ENCODE measurements at regions not wholly inside any gene's neighbourhood (a gene's known extent, or its start where the extent isn't known, plus 50 kb on each side); places are given as distances from the start of the nearest gene placed in this dataset.

GRCh38 chr9:84146893-84147710 lies 166.5 kb downstream of the RMI1 start:
- no peak for DNase-seq
- no peak overlapping the region for H3K4me3 ChIP-seq
- H3K27me3 ChIP-seq: no peaks in the 10 kb centered on the region
- no peaks in the 10 kb centered on the region for H3K36me3 ChIP-seq
- TF ChIP-seq POLR2A (IDR thresholded peaks at IDR 0.05): no peak
- TF ChIP-seq EP300 (IDR thresholded peaks at IDR 0.05): no peak
- TF ChIP-seq CTCF (IDR thresholded peaks at IDR 0.05): no peak
- intact Hi-C loops (cut with DNase I): no loop called here
- H3K9me3 ChIP-seq: no peaks in the 10 kb centered on the region
- 22 to 29% (median 25%) methylated on average over 6 of the region's 6 CpGs for WGBS, 3 donors
- H3K4me1 ChIP-seq (ENCODE audit: insufficient read depth): peaks cover 4% of the 10 kb centered on the region
- H3K27ac ChIP-seq: peak overlapping the region in 1 of 2 donors; percentile 24

- intact Hi-C loops (cut with DNase I): no loop called here
- Histone ChIP-seq H3K27ac (no peak overlapping the region), H3K4me1 (ENCODE audit: insufficient read depth) (peaks cover 4% of the 10 kb centered on the region), H3K9me3 (no peaks in the 10 kb centered on the region), H3K36me3 (no peaks in the 10 kb centered on the region), H3K27me3 (no peaks in the 10 kb centered on the region), H3K4me3 (no peak overlapping the region)
- no peak for TF ChIP-seq CTCF (IDR thresholded peaks at IDR 0.05)
- TF ChIP-seq EP300 (IDR thresholded peaks at IDR 0.05): no peak
- TF ChIP-seq POLR2A (IDR thresholded peaks at IDR 0.05): no peak
- 92 to 96% (median 96%) methylated on average over 5 of the region's 5 CpGs for WGBS, 3 donors
- no peak for DNase-seq
Measured at GRCh38 chr9:84151236-84151635, 170.6 kb downstream of the RMI1 start.

- Histone ChIP-seq H3K36me3 (no peaks in the 10 kb centered on the region), H3K27me3 (no peaks in the 10 kb centered on the region), H3K9me3 (no peaks in the 10 kb centered on the region), H3K4me3 (no peak overlapping the region), H3K27ac (no peak overlapping the region), H3K4me1 (ENCODE audit: insufficient read depth) (peaks cover 4% of the 10 kb centered on the region)
- no peak for TF ChIP-seq POLR2A (IDR thresholded peaks at IDR 0.05)
- no peak for TF ChIP-seq CTCF (IDR thresholded peaks at IDR 0.05)
- TF ChIP-seq EP300 (IDR thresholded peaks at IDR 0.05): no peak
- intact Hi-C loops (cut with DNase I): no loop called here
- DNase-seq: no peak
- WGBS, 3 donors: 89 to 92% (median 90%) methylated on average over 5 of the region's 5 CpGs
Measured at GRCh38 chr9:84151640-84152039, 171.0 kb downstream of the RMI1 start.

GRCh38 chr9:84152204-84152603 lies 171.6 kb downstream of the RMI1 start:
- Histone ChIP-seq H3K27ac (no peak overlapping the region), H3K27me3 (no peaks in the 10 kb centered on the region), H3K4me1 (ENCODE audit: insufficient read depth) (peaks cover 2% of the 10 kb centered on the region), H3K4me3 (no peak overlapping the region), H3K36me3 (no peaks in the 10 kb centered on the region), H3K9me3 (no peaks in the 10 kb centered on the region)
- no peak for DNase-seq
- WGBS, 3 donors: 63 to 90% (median 71%) methylated on average over 1 of the region's 1 CpG
- TF ChIP-seq CTCF (IDR thresholded peaks at IDR 0.05): no peak
- TF ChIP-seq EP300 (IDR thresholded peaks at IDR 0.05): no peak
- TF ChIP-seq POLR2A (IDR thresholded peaks at IDR 0.05): no peak
- intact Hi-C loops (cut with DNase I): no loop called here

All from ovary (tissue), 7 donors.